HCT116 (cell line): ENCODE measurements at regions not wholly inside any gene's neighbourhood (a gene's known extent, or its start where the extent isn't known, plus 50 kb on each side); places are given as distances from the start of the nearest gene placed in this dataset.

Experiments
- ATAC-seq: fragments of 200-7000 bp; cut with Tn5 transposase; 2 replicates; pipeline ENCODE4 v1.9.1; 2020; ENCODE audit warnings: mild to moderate bottlenecking, moderate library complexity
- BruUV-seq: library from RNA; stranded (reverse); fragments of 400-500 nt; replicated peaks from 2 replicates; lab custom pipeline; 2021; lab: Mats Ljungman, UMichigan
- CTCF ChIA-PET: fragments of 300-600 bp; sonication (Branson Sonifier 250); formaldehyde crosslinking; loops from one replicate; lab custom pipeline; 2021; ENCODE audit warnings: antibody characterized with exemption; lab: Charles Lee
- POLR2A ChIA-PET: fragments of 300-600, 350-600 bp; sonication (Branson Sonifier 250); formaldehyde crosslinking; loops from one replicate; lab custom pipeline; 2021; ENCODE audit warnings: antibody characterized with exemption; lab: Charles Lee
- RAD21 ChIA-PET, 2 experiments: fragments of 300-600 bp; sonication (Branson Sonifier 250); formaldehyde crosslinking; loops; one replicate each; lab custom pipeline; 2023; ENCODE audit warnings: low total read pairs in 2 of 2; ENCODE audit not compliant: uncharacterized antibody in 2 of 2, unreplicated experiment in 2 of 2, low non-redundant PET in 1 of 2; lab: Charles Lee
- DNase-seq: peaks from one replicate; pipeline ENCODE4 v3.0.0-alpha.2; 2010; ENCODE audit warnings: low read depth, low spot score
- H2AFZ ChIP-seq: fragments of 200-600 bp; shearing (Covaris generic), sonication (generic); 2 replicates; pipeline ENCODE4 v1.6.1; 2017; ENCODE audit warnings: low read depth, mixed run types, mixed read lengths, antibody characterized with exemption, low read length; ENCODE audit not compliant: poor library complexity, severe bottlenecking
- H3K27ac ChIP-seq: 2 replicates; pipeline ENCODE4 v1.5.1; 2012; ENCODE audit warnings: low read depth, low read length
- H3K27me3 ChIP-seq: fragments of 200-600 bp; sonication (generic); 2 replicates; pipeline ENCODE4 v1.6.1; 2016; ENCODE audit warnings: mixed run types, low read length, mixed read lengths; ENCODE audit not compliant: insufficient read depth
- H3K36me3 ChIP-seq, 2 experiments: fragments of 200-500 bp in 1 of 2; fragments of 200-600 bp in 1 of 2; sonication (Bioruptor generic) in 1 of 2; sonication (generic) in 1 of 2; 2 replicates each; pipeline versions ENCODE4 v1.5.1 to v1.6.1; 2014 to 2016; ENCODE audit warnings: low read length in 2 of 2, inconsistent platforms in 1 of 2, mixed read lengths in 1 of 2, mixed run types in 1 of 2; ENCODE audit not compliant: insufficient read depth in 2 of 2, control insufficient read depth in 1 of 2
- H3K4me1 ChIP-seq, 2 experiments: fragments of 200-600 bp in 1 of 2; sonication (generic) in 1 of 2; 2 replicates each; pipeline versions ENCODE4 v1.5.1 to v1.6.1; 2012 to 2017; ENCODE audit warnings: low read length in 2 of 2, inconsistent platforms in 1 of 2, mild to moderate bottlenecking in 1 of 2, mixed read lengths in 1 of 2, mixed run types in 1 of 2, moderate library complexity in 1 of 2; ENCODE audit not compliant: insufficient read depth in 2 of 2, control insufficient read depth in 1 of 2
- H3K4me2 ChIP-seq: fragments of 200-600 bp; sonication (generic); 2 replicates; pipeline ENCODE4 v1.6.1; 2017; ENCODE audit warnings: mixed run types, low read length, mixed read lengths
- H3K4me3 ChIP-seq, 2 experiments: fragments of 200-600 bp in 1 of 2; sonication (generic) in 1 of 2; replicated peaks in 1 of 2; 2 replicates each; pipeline ENCODE4 v1.5.1; 2011 to 2016; ENCODE audit warnings: low read length in 2 of 2, control low read depth in 1 of 2, low read depth in 1 of 2, mild to moderate bottlenecking in 1 of 2, mixed read lengths in 1 of 2, mixed run types in 1 of 2
- H3K79me2 ChIP-seq: fragments of 200-600 bp; sonication (generic); 2 replicates; pipeline ENCODE4 v1.6.1; 2017; ENCODE audit warnings: mild to moderate bottlenecking, mixed run types, low read length, moderate library complexity, mixed read lengths; ENCODE audit not compliant: insufficient read depth
- H3K9ac ChIP-seq: fragments of 200-600 bp; sonication (generic); 2 replicates; pipeline ENCODE4 v1.6.1; 2016; ENCODE audit warnings: low read length, mixed read lengths
- H3K9me2 ChIP-seq: fragments of 200-600 bp; sonication (generic), shearing (Covaris generic); 2 replicates; pipeline ENCODE4 v1.6.1; 2017; ENCODE audit warnings: mixed run types, mild to moderate bottlenecking, moderate library complexity; ENCODE audit not compliant: insufficient read depth
- H3K9me3 ChIP-seq, 2 experiments: fragments of 200-500 bp in 1 of 2; fragments of 200-600 bp in 1 of 2; sonication (Bioruptor generic) in 1 of 2; sonication (generic) in 1 of 2; 2 replicates each; pipeline ENCODE4 v1.6.1; 2014 to 2017; ENCODE audit warnings: low read length in 2 of 2, mixed read lengths in 2 of 2, inconsistent platforms in 1 of 2, low read depth in 1 of 2, mild to moderate bottlenecking in 1 of 2, mixed run types in 1 of 2, moderate library complexity in 1 of 2; ENCODE audit not compliant: control insufficient read depth in 1 of 2, insufficient read depth in 1 of 2
- H4K20me1 ChIP-seq: fragments of 200-600 bp; sonication (generic), shearing (Covaris generic); 2 replicates; pipeline ENCODE4 v1.6.1; 2017; ENCODE audit warnings: mixed run types, mild to moderate bottlenecking, moderate library complexity; ENCODE audit not compliant: insufficient read depth
- ATF3 ChIP-seq: IDR thresholded peaks from 2 replicates; pipeline ENCODE4 v1.6.1; 2012
- EGR1 ChIP-seq: IDR thresholded peaks from 2 replicates; pipeline ENCODE4 v1.6.1; 2012; ENCODE audit warnings: low read depth
- ELF1 ChIP-seq: IDR thresholded peaks from 2 replicates; pipeline ENCODE4 v1.6.1; 2012; ENCODE audit warnings: low read depth, borderline replicate concordance
- EZH2 ChIP-seq: fragments of 200-600 bp; sonication (generic); IDR thresholded peaks from 2 replicates; pipeline ENCODE4 v1.6.1; 2017; ENCODE audit warnings: antibody characterized with exemption, mixed run types
- EZH2phosphoT487 ChIP-seq: fragments of 200-600 bp; IDR thresholded peaks from 2 replicates; pipeline ENCODE4 v1.6.1; 2018; ENCODE audit warnings: antibody characterized with exemption, borderline replicate concordance
- MAX ChIP-seq: IDR thresholded peaks from 2 replicates; pipeline ENCODE4 v1.6.1; 2012
- POLR2A ChIP-seq: IDR thresholded peaks from 2 replicates; pipeline ENCODE4 v1.7.0; 2011; ENCODE audit warnings: borderline replicate concordance; ENCODE audit not compliant: insufficient read depth, insufficient read length; ENCODE audit errors: extremely low read depth
- POLR2AphosphoS5 ChIP-seq: IDR thresholded peaks from 2 replicates; pipeline ENCODE4 v1.6.1; 2011; ENCODE audit warnings: mild to moderate bottlenecking, low read depth, low read length, moderate library complexity
- RAD21 ChIP-seq: IDR thresholded peaks from 2 replicates; pipeline ENCODE4 v1.6.1; 2012; ENCODE audit warnings: low read depth, mild to moderate bottlenecking
- REST ChIP-seq: IDR thresholded peaks from 2 replicates; pipeline ENCODE4 v1.6.1; 2012; ENCODE audit warnings: low read depth
- SIN3A ChIP-seq: IDR thresholded peaks from 2 replicates; pipeline ENCODE4 v1.6.1; 2012; ENCODE audit warnings: low read depth
- SP1 ChIP-seq: IDR thresholded peaks from 2 replicates; pipeline ENCODE4 v1.6.1; 2012; ENCODE audit warnings: low read depth
- TCF7L2 ChIP-seq: IDR thresholded peaks from 2 replicates; pipeline ENCODE4 v1.7.0; 2011; ENCODE audit warnings: borderline replicate concordance, inconsistent platforms; ENCODE audit not compliant: insufficient read depth, insufficient read length; ENCODE audit errors: extremely low read depth
- YY1 ChIP-seq: IDR thresholded peaks from 2 replicates; pipeline ENCODE4 v1.6.1; 2011; ENCODE audit warnings: low read length, low read depth, moderate library complexity, mild to moderate bottlenecking; ENCODE audit not compliant: insufficient replicate concordance; ENCODE audit errors: extremely low read depth
- ZFX ChIP-seq: fragments of 450-650 bp; IDR thresholded peaks from 2 replicates; pipeline ENCODE4 v1.6.1; 2017
- intact Hi-C: fragments of 100-400 bp; cut with micrococcal nuclease; formaldehyde crosslinking; loops from 2 replicates; pipeline ENCODE4 v1.10.0; 2022

GRCh38 chr2:9118383-9118960 is 88.1 kb upstream of the ASAP2 start:
- DNase-seq (no peak), ATAC-seq (no peak)
- H3K36me3 ChIP-seq, result no peaks in the 10 kb centered on the region
- H4K20me1 ChIP-seq, result no peaks in the 10 kb centered on the region
- no peak overlapping the region for H3K27ac ChIP-seq
- no peak overlapping the region for H2AFZ ChIP-seq
- ChIA-PET CTCF (no interaction called here), POLR2A (no interaction called here), RAD21 (no interaction called here)
- no peak overlapping the region for H3K4me3 ChIP-seq
- H3K9me3 ChIP-seq, result no peaks in the 10 kb centered on the region
- no peaks in the 10 kb centered on the region for H3K27me3 ChIP-seq
- no peaks in the 10 kb centered on the region for H3K79me2 ChIP-seq
- no peak overlapping the region for H3K4me2 ChIP-seq
- H3K9ac ChIP-seq, result no peak overlapping the region
- no peaks in the 10 kb centered on the region for H3K4me1 ChIP-seq
- TF ChIP-seq TCF7L2, result no peak
- no peak for TF ChIP-seq REST
- no peak for TF ChIP-seq POLR2AphosphoS5
- no peak for TF ChIP-seq EZH2phosphoT487
- no peaks in the 10 kb centered on the region for H3K9me2 ChIP-seq
- intact Hi-C loops, result no loop called here
- no TSS peak for BruUV-seq

GRCh38 chr2:9115229-9115628 is 91.4 kb upstream of the ASAP2 start:
- intact Hi-C loops, result no loop called here
- no peak overlapping the region for H3K4me2 ChIP-seq
- H3K36me3 ChIP-seq, result no peaks in the 10 kb centered on the region
- H3K4me1 ChIP-seq, result peaks cover 12 to 29% of the 10 kb centered on the region in 2 experiments; a peak in 3 of 4 replicates
- ChIA-PET POLR2A (no interaction called here), RAD21 (no interaction called here), CTCF (no interaction called here)
- H3K9me2 ChIP-seq, result no peaks in the 10 kb centered on the region
- no peaks in the 10 kb centered on the region for H3K79me2 ChIP-seq
- BruUV-seq, result no TSS peak
- H3K9ac ChIP-seq, result no peak overlapping the region
- no peaks in the 10 kb centered on the region for H4K20me1 ChIP-seq
- no peak overlapping the region for H2AFZ ChIP-seq
- no peak overlapping the region for H3K4me3 ChIP-seq
- H3K27ac ChIP-seq, result no peak overlapping the region
- H3K27me3 ChIP-seq, result no peaks in the 10 kb centered on the region
- DNase-seq, result no peak
- ATAC-seq, result no peak
- TF ChIP-seq ZFX (no peak), SIN3A (no peak), YY1 (no peak), ELF1 (no peak), EGR1 (no peak), POLR2A (no peak), EZH2phosphoT487 (no peak), SP1 (no peak), EZH2 (no peak), RAD21 (no peak), MAX (no peak), ATF3 (no peak)
- no peaks in the 10 kb centered on the region for H3K9me3 ChIP-seq
